H9 (cell line): ENCODE measurements at regions not wholly inside any gene's neighbourhood (a gene's known extent, or its start where the extent isn't known, plus 50 kb on each side); places are given as distances from the start of the nearest gene placed in this dataset.

Experiments used
- DNase-seq: peaks from one replicate; pipeline ENCODE4 v3.0.0-alpha.2; 2017
- H2AFZ ChIP-seq: one replicate; pipeline ENCODE4 v1.6.1; 2013; ENCODE audit warnings: mild to moderate bottlenecking, low read length, control low read depth, moderate library complexity
- H2AK5ac ChIP-seq: 2 replicates; pipeline ENCODE4 v1.6.1; 2013; ENCODE audit warnings: low read length, control low read depth, mixed read lengths; ENCODE audit not compliant: insufficient read length
- H2BK120ac ChIP-seq: one replicate; pipeline ENCODE4 v1.6.1; 2013; ENCODE audit warnings: low read depth, mild to moderate bottlenecking, low read length, control low read depth, inconsistent platforms; ENCODE audit not compliant: poor library complexity, severe bottlenecking
- H2BK12ac ChIP-seq: 2 replicates; pipeline ENCODE4 v1.6.1; 2013; ENCODE audit warnings: low read length, control low read depth, mixed read lengths, low read depth; ENCODE audit not compliant: insufficient read length
- H2BK15ac ChIP-seq: 2 replicates; pipeline ENCODE4 v1.6.1; 2013; ENCODE audit warnings: low read depth, low read length, control low read depth
- H2BK20ac ChIP-seq: one replicate; pipeline ENCODE4 v1.6.1; 2013; ENCODE audit warnings: low read depth, mild to moderate bottlenecking, low read length, control low read depth, inconsistent platforms; ENCODE audit not compliant: poor library complexity, severe bottlenecking
- H2BK5ac ChIP-seq: 2 replicates; pipeline ENCODE4 v1.6.1; 2013; ENCODE audit warnings: low read length, control low read depth, mixed read lengths; ENCODE audit not compliant: insufficient read length
- H3K14ac ChIP-seq: 2 replicates; pipeline ENCODE4 v1.6.1; 2013; ENCODE audit warnings: low read length, control low read depth; ENCODE audit not compliant: insufficient read depth
- H3K18ac ChIP-seq: 2 replicates; pipeline ENCODE4 v1.6.1; 2013; ENCODE audit warnings: low read depth, mild to moderate bottlenecking, mixed read lengths, low read length, control low read depth; ENCODE audit not compliant: insufficient read length
- H3K23ac ChIP-seq: 2 replicates; pipeline ENCODE4 v1.6.1; 2013; ENCODE audit warnings: low read length, control low read depth, mixed read lengths, low read depth; ENCODE audit not compliant: insufficient read length
- H3K23me2 ChIP-seq: 2 replicates; pipeline ENCODE4 v1.6.1; 2013; ENCODE audit warnings: low read depth, mild to moderate bottlenecking, mixed read lengths, low read length, control low read depth; ENCODE audit not compliant: insufficient read length, poor library complexity, severe bottlenecking
- H3K27ac ChIP-seq: 2 replicates; pipeline ENCODE4 v1.5.1; 2013; ENCODE audit warnings: low read length, control low read depth, mixed read lengths, low read depth; ENCODE audit not compliant: insufficient read length
- H3K27me3 ChIP-seq: 2 replicates; pipeline ENCODE4 v1.6.1; 2013; ENCODE audit warnings: low read length, control low read depth, inconsistent platforms; ENCODE audit not compliant: insufficient read depth
- H3K4ac ChIP-seq: 2 replicates; pipeline ENCODE4 v1.6.1; 2013; ENCODE audit warnings: low read depth, mild to moderate bottlenecking, control low read depth, inconsistent platforms, low read length, moderate library complexity
- H3K4me1 ChIP-seq: 2 replicates; pipeline ENCODE4 v1.6.1; 2013; ENCODE audit warnings: low read length, control low read depth, inconsistent platforms; ENCODE audit not compliant: insufficient read depth
- H3K4me2 ChIP-seq: 2 replicates; pipeline ENCODE4 v1.6.1; 2013; ENCODE audit warnings: low read length, control low read depth, mixed read lengths; ENCODE audit not compliant: insufficient read length, insufficient read depth
- H3K56ac ChIP-seq: 2 replicates; pipeline ENCODE4 v1.6.1; 2013; ENCODE audit warnings: low read depth, mild to moderate bottlenecking, mixed read lengths, low read length, control low read depth; ENCODE audit not compliant: insufficient read length
- H3K79me1 ChIP-seq: 2 replicates; pipeline ENCODE4 v1.6.1; 2013; ENCODE audit warnings: low read depth, mild to moderate bottlenecking, moderate library complexity, low read length, control low read depth, inconsistent platforms; ENCODE audit not compliant: insufficient read depth, poor library complexity, severe bottlenecking
- H3K79me2 ChIP-seq: 2 replicates; pipeline ENCODE4 v1.6.1; 2013; ENCODE audit warnings: low read length, control low read depth, inconsistent platforms; ENCODE audit not compliant: insufficient read depth
- H3K9ac ChIP-seq: 2 replicates; pipeline ENCODE4 v1.6.1; 2013; ENCODE audit warnings: low read length, control low read depth, mixed read lengths; ENCODE audit not compliant: insufficient read length; ENCODE audit errors: extremely low read depth
- H3K9me3 ChIP-seq: one replicate; pipeline ENCODE4 v1.6.1; 2013; ENCODE audit warnings: low read depth, low read length, inconsistent platforms; ENCODE audit not compliant: control insufficient read depth
- H3T11ph ChIP-seq: one replicate; pipeline ENCODE4 v1.6.1; 2013; ENCODE audit warnings: mild to moderate bottlenecking, low read length, control low read depth, inconsistent platforms
- H4K20me1 ChIP-seq: one replicate; pipeline ENCODE4 v1.6.1; 2013; ENCODE audit not compliant: control insufficient read depth, insufficient read length, insufficient read depth
- H4K5ac ChIP-seq: 2 replicates; pipeline ENCODE4 v1.6.1; 2013; ENCODE audit warnings: low read depth, mild to moderate bottlenecking, mixed read lengths, low read length, control low read depth; ENCODE audit not compliant: insufficient read length
- H4K8ac ChIP-seq: replicated peaks from 2 replicates; pipeline ENCODE4 v1.6.1; 2013; ENCODE audit warnings: low read length, control low read depth, mixed read lengths, low read depth; ENCODE audit not compliant: insufficient read length
- H4K91ac ChIP-seq: 2 replicates; pipeline ENCODE4 v1.6.1; 2013; ENCODE audit warnings: low read depth, mild to moderate bottlenecking, moderate library complexity, mixed read lengths, low read length, control low read depth; ENCODE audit not compliant: insufficient read length
- H3K27ac Mint-ChIP-seq, 3 experiments: 2 replicates in 2 of 3; 3 replicates in 1 of 3; pipeline ENCODE4 v1.8.0; 2020 to 2021; ENCODE audit warnings: mixed read lengths in 3 of 3, mild to moderate bottlenecking in 1 of 3, moderate library complexity in 1 of 3
- H3K27me3 Mint-ChIP-seq: 2 replicates; pipeline ENCODE4 v1.8.0; 2021; ENCODE audit warnings: low read depth, mild to moderate bottlenecking, moderate library complexity, mixed read lengths
- H3K36me3 Mint-ChIP-seq, 3 experiments: 2 replicates in 2 of 3; 3 replicates in 1 of 3; pipeline ENCODE4 v1.8.0; 2020 to 2021; ENCODE audit warnings: low read depth in 3 of 3, mixed read lengths in 3 of 3; ENCODE audit not compliant: insufficient read depth in 1 of 3
- H3K4me1 Mint-ChIP-seq, 2 experiments: 2 replicates each; pipeline ENCODE4 v1.8.0; 2020; ENCODE audit warnings: mixed read lengths in 2 of 2
- H3K4me3 Mint-ChIP-seq, 2 experiments: 2 replicates in 1 of 2; 3 replicates in 1 of 2; pipeline ENCODE4 v1.8.0; 2020 to 2021; ENCODE audit warnings: mild to moderate bottlenecking in 2 of 2, mixed read lengths in 2 of 2, moderate library complexity in 1 of 2
- H3K9me3 Mint-ChIP-seq, 2 experiments: 2 replicates in 1 of 2; 3 replicates in 1 of 2; pipeline ENCODE4 v1.8.0; 2020; ENCODE audit warnings: mild to moderate bottlenecking in 2 of 2, mixed read lengths in 2 of 2, moderate library complexity in 1 of 2
- WGBS: extraction: QIAGEN DNeasy Blood & Tissue Kit; methylation state at CpG from one replicate; pipeline ENCODE4 v1.1.7; 2013; ENCODE audit warnings: missing lambda C conversion rate, low lambda C conversion rate, mixed read lengths; ENCODE audit not compliant: insufficient read length; ENCODE audit errors: extremely low coverage; 5-methylcytosine and 5-hydroxymethylcytosine counted together
- TF ChIP-seq, protein P1 (sequence below): fragments of 200-600 bp; sonication (generic); conservative IDR thresholded peaks from 3 replicates; pipeline ENCODE4 v1.8.0; 2021; ENCODE audit warnings: antibody characterized with exemption, mild to moderate bottlenecking

DNA sequence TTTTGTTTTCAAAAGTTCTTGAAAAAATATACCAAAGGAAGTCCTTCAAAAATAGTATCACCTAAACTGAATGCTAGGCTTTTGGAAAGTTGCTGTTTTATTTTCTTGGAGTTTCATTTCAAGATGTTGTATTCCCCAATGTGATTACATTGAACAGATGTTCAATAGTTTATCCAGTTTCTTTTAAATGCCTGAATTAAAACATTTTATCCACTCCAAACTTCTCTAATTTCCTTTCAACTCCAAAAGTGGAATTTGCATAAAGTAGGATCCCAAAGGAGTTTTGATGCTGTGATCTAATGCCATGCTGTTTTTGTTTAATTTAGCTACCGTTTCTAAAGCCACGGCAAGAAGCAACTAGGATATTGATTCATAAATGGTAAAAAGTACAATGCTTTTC lies 892.5 kb upstream of the SLC10A2 start:
- Mint-ChIP-seq H3K4me1 (peaks cover 0 to 3% of the 10 kb centered on the region in 2 experiments; a peak in 1 of 4 replicates), H3K9me3 (no peaks in the 10 kb centered on the region), H3K36me3 (no peaks in the 10 kb centered on the region), H3K27ac (no peak overlapping the region), H3K4me3 (no peak overlapping the region), H3K27me3 (no peaks in the 10 kb centered on the region)
- H3K23ac ChIP-seq, result no peak overlapping the region
- no peak overlapping the region for H2BK5ac ChIP-seq
- no CpG with 5 or more reads among the region's 2 CpGs for WGBS
- no peak overlapping the region for H4K5ac ChIP-seq
- H2BK12ac ChIP-seq, result no peak overlapping the region
- TF ChIP-seq, protein P1, sequence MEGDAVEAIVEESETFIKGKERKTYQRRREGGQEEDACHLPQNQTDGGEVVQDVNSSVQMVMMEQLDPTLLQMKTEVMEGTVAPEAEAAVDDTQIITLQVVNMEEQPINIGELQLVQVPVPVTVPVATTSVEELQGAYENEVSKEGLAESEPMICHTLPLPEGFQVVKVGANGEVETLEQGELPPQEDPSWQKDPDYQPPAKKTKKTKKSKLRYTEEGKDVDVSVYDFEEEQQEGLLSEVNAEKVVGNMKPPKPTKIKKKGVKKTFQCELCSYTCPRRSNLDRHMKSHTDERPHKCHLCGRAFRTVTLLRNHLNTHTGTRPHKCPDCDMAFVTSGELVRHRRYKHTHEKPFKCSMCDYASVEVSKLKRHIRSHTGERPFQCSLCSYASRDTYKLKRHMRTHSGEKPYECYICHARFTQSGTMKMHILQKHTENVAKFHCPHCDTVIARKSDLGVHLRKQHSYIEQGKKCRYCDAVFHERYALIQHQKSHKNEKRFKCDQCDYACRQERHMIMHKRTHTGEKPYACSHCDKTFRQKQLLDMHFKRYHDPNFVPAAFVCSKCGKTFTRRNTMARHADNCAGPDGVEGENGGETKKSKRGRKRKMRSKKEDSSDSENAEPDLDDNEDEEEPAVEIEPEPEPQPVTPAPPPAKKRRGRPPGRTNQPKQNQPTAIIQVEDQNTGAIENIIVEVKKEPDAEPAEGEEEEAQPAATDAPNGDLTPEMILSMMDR, result no peak
- no peaks in the 10 kb centered on the region for H3K4me1 ChIP-seq
- no peak overlapping the region for H3K9ac ChIP-seq
- no peak overlapping the region for H2BK120ac ChIP-seq
- H3K27ac ChIP-seq, result no peak overlapping the region
- no peak overlapping the region for H3K14ac ChIP-seq
- H3K23me2 ChIP-seq, result no peaks in the 10 kb centered on the region
- no peaks in the 10 kb centered on the region for H3K9me3 ChIP-seq
- no peak overlapping the region for H2BK20ac ChIP-seq
- H3K79me2 ChIP-seq, result no peaks in the 10 kb centered on the region
- no peaks in the 10 kb centered on the region for H3K79me1 ChIP-seq
- no peak overlapping the region for H3K18ac ChIP-seq
- H3K4ac ChIP-seq, result no peak overlapping the region
- no peak overlapping the region for H3K4me2 ChIP-seq
- no peaks in the 10 kb centered on the region for H3K27me3 ChIP-seq
- no peak overlapping the region for H4K91ac ChIP-seq
- no peaks in the 10 kb centered on the region for H4K20me1 ChIP-seq
- no peak overlapping the region for H4K8ac ChIP-seq
- H2BK15ac ChIP-seq, result no peak overlapping the region
- H2AK5ac ChIP-seq, result no peak overlapping the region
- DNase-seq, result no peak
- no peak overlapping the region for H3K56ac ChIP-seq
- no peak overlapping the region for H2AFZ ChIP-seq
- H3T11ph ChIP-seq, result no peak overlapping the region
